Fibroblast of peridontal ligament (primary cell): ENCODE measurements at regions not wholly inside any gene's neighbourhood (a gene's known extent, or its start where the extent isn't known, plus 50 kb on each side); places are given as distances from the start of the nearest gene placed in this dataset.

ENCODE experiments used
- DNase-seq: peaks from one replicate; pipeline ENCODE4 v3.0.0-alpha.2; 2010; ENCODE audit errors: extremely low read depth

DNA sequence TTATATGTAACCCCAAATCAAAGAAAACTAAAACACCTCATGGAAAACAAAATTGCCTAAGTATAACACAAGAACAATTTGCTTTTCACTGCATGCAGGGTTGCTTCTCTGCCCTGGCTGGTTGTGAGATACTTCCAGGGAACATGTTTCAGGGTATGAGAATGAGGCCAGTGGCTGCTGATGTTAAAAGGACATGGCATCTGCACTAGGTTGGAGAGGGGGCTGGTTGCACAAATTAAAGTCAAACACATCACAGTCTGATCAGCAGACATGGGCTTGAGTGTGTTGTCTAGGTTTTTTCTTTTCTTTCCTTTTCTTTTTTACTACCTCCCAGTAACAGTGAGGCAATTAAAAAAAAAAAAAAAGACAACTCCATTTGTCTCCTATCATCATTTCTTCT, 374.9 kb downstream of the MCTP2 start:
- DNase-seq = no peak

DNA sequence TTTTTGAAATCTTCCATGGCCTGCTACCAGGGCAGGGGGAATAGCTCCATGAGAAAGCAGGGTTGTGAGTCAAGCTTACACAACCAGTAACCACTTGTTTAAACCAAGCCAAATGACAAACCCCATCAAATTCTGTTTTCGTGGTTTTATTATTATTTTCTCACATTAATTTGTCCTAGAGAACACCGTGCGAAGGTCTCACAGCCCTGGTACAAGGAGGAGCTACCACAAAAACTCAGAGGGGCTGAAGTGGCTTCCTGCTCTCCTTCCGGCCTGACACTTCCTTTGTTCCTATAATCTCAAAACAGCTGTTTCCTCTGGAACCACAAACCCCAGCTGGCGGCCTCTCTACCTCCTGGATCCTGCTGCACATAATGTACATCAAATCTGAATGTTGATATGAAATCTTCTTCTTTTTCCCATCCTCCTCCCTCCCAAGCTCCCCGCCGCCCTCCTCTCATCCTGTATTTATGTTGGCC, 375.9 kb downstream of the MCTP2 start:
- DNase-seq = no peak

DNA sequence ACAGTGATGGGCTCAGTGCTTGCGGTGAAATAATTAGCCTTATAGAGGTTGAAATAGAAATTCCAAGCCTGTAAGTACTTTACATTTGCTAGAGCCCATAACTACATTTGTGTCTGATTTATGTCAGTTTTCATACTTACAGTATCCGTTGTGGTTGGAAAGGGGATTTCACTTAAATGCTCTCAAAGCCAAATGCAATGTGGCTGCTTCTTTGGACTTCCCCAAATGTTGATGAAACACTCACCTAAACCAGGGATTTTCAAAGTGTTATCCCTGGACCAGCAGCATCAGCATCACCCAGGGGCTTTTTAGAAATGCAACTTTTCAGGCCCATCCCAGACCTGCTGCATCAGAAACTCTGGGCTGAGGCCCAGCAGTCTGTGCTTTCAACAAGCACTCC, 378.7 kb downstream of the MCTP2 start:
- DNase-seq = no peak

GRCh38 chr15:94610485-94610884, 379.1 kb downstream of the MCTP2 start:
- no peak for DNase-seq

- DNase-seq = no peak
Observed at GRCh38 chr15:94611656-94612055, 380.3 kb downstream of the MCTP2 start.

- no peak for DNase-seq
Observed at GRCh38 chr15:94615688-94616087, 384.3 kb downstream of the MCTP2 start.

DNA sequence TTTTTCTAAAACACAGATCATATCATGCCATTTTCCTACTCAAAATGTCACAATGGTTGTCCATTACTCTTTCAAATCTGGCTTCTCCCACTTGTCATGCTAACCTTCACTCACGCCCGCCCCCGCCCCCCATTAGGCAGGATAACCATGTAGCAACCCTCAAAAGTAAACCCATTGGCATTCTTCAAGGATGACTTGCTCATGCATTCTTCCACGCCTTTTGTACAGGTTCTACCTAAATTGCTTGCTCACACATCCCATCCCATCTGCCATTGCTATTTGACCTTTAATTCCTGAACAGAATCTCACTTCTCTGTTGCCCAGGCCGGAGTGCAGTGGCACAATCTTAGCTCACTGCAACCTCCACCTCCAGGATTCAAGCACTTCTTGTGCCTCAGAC, 389.3 kb downstream of the MCTP2 start:
- no peak for DNase-seq

- no peak for DNase-seq
Observed at GRCh38 chr15:94621736-94622135, 390.4 kb downstream of the MCTP2 start.

DNA sequence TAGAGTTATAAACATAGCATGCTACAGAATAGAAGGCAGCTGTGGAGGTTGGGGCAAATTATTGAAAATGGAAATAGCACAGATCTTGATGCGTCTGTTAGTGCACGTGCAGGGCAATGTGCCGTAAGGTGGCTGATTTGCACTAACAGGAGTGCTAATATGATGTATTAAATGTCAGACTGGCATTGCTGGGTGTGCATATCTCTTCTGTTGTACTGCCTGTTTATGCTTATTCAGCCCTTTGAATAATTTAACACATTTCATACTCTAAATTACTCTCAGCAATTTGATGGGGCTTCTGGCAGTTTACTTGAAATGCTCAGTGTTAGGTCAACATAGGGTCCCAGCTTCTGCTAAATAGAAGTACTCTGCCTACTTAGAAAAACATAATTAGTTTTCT, 395.6 kb downstream of the MCTP2 start:
- no peak for DNase-seq

DNA sequence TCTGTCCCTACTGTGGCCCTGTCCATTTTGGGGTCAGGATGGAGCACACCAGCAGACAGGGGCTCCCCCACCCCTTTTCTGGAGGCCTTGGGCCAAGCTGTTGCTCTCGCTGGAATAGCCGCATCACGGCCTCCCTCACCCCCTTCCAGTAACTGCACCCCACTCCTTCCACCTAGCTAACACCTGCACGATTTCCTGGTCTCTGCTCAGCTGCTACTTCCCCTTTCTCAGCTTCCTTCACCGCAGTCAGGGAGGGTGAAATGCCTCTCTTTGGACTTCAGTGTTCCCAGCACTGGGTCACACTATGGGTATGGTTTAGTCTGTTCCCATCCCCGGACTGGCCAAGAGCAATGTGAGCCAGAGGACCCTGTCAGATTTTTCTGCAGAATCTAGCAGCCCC, 400.2 kb downstream of the MCTP2 start:
- DNase-seq = no peak

DNA sequence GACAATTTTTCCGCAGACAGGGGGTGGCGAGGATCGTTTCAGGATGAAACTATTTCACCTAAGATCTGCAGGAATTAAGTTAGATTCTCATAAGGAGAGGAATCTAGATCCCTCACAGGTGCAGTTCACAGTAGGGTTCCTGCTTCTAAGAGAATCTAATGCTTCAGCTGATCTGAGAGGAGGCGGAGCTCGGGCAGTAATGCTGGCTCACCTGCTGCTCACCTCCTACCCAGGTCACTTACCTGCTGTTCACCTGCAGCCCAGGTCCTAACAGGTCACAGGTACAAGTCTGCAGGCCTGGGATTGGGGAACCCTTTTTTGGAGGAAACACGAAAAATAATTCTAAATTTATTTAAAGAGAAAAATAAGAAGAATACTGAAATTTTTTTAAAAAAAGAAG, 406.8 kb downstream of the MCTP2 start:
- DNase-seq = no peak

DNA sequence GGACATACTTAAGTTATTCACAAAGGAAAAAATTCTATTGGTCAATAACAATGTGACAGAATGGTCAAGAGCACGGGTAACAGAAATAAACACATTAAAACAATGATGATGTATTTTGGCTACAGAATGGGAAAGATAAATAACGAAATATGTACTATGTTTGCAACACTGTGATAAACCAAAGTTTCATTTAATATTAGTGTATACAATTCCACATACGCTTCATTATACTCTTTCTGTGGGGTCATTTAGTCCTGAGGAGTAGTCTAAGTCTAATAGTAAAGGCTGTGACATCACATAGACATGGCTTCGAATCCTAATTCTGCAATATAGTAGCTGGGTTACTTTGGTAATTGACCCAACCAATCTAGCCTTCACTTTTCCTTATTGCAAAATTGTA, 408.3 kb downstream of the MCTP2 start:
- no peak for DNase-seq

DNA sequence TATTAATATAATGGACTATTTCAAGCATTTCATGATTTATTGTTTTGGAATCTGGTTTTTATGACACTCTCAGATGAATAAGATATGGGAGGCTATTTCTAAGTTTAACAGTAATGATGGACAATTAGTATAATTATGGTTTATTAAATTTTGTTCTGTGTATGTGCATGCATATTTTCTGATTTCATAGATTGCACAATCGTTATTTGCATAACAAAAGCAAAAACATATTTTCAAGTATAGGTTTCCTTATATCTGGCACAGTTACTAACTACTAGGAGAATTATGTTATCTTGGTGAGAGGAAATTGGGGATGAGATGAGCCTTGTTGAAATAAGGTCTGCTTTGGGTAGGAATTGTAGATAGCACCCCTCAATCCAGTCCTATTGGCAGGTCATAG, 413.1 kb downstream of the MCTP2 start:
- no peak for DNase-seq

- DNase-seq = no peak
Observed at GRCh38 chr15:94653071-94653470, 421.7 kb downstream of the MCTP2 start.

DNA sequence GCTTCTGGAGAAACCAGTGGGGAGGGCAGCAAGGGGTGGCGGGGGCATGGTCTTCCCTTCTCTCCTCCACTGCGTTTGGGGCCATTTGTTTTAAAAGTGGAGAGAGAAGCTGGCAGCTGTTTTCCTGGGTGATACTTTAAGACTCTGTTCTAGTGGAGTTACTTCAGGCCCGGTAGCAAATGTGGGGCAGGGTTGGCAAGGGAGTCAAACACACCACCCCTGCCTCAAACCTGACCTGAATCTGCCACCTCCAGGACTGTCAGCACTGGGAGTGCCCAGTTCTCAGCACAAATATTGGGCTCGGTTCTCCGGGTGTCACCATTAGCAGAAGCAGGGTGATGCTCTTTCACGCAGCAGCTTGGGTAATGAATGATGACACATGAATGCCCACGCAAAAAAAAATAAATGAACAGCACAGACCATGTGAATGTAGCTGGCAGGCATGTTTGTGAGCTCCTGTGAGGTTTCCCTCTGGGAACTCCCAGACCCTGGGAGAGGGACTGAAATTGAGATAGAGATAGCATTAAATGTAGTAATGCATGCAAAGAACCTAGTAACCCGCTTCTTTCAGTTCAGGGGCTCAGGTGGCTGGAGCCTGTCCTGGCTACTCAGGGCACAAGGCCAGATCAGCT, 424.0 kb downstream of the MCTP2 start:
- DNase-seq = no peak

- no peak for DNase-seq
Observed at GRCh38 chr15:94665676-94666441, 434.5 kb downstream of the MCTP2 start.

DNA sequence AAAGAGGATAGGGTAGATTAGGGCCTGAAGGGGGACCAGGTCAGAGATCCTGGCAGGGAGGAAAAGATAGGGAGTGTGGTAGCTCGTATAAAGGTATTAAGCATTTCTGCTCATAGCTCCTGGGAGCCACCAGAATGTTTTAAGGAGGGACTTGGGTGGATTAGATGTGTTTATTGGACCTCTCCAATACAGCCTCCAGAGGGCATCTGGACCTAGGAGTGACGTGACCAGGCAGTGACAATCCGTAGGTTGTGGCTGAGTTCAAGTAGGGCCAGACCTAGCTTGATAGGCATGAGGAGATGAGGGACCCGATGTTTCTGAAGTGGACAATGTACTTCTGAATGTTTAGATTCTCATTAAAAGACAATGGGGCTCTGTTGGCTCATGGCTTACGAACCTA, 435.2 kb downstream of the MCTP2 start:
- no peak for DNase-seq

DNA sequence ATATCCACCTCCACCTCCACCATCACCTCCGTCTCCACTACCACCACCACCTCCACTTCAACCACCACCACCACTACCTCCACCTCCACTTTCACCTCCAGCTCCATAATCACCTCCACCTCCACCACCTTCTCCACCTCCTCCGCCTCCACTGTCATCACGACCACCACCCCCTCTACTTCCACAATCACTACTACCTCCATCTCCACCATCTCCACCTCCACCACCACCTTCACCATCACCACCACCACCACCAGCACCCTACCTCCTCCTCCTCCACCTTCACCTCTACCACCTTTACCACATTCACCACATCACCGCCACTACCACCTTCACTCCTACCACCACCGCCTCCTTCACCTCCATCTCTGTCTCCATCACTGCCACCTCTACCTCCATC, 435.7 kb downstream of the MCTP2 start:
- DNase-seq = no peak

DNA sequence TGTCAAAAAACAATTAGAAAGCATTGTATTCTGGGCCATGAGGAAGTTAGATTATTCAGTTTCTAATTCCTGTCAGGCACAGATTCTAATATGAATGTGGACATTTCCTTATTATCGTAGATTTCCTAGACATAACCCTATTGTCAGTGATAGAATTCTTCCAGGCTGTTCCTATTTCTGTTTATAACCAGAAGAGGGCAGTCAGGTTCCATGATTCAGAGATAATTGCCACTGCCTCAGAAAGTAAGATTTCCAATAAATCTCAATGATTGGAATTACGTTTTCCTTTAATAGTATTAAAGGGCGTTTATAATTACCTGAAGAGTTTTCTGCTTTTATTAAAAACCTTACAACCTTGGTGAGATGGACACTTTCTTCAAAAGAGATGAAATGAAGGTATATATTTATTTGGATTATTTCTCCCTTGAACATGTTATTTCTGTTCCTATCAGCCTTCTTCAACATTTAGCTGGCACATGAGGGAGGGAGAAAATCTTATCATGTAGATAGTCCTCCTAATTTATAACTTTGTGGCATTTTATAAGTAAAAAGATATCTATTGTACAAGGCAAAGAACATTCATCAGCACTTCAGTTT, 439.2 kb downstream of the MCTP2 start:
- DNase-seq = peak; percentile 55

DNA sequence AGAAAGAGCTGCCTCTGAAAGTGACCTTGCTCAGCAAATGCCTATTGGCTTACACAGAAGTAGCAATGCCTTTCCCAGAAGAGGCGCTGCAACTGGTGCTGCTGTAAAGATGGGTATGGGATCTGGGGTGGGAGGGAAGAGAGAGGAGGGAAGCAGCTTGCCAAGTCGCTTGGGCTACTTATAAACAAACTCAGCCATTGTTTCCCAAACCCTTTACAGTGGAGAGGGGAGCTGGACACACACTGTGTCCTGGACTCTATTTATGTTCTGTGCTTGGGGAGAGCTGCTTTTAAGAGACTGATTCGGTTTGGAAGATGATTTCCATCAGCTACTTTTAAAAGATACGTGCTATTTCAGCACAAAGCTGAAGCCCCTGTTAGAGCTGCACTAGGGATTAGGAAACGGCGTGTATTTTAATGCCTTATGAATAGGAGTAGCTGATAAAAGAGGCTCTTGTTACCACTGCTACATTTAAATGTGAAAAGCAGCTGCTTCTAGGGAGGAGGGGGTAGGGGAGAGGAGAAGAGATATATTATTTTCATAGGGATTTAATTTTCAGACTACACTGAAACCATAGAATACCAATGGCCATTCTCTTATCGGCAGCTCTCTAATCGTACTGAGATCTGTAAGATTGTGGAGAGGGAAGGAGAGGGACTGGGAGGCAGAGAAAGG, 440.6 kb downstream of the MCTP2 start:
- DNase-seq = peak; percentile 1

- DNase-seq = no peak
Observed at GRCh38 chr15:94673801-94674200, 442.4 kb downstream of the MCTP2 start.

GRCh38 chr15:94674296-94674695, 442.9 kb downstream of the MCTP2 start:
- no peak for DNase-seq
